Left ventricle myocardium superior (tissue), 1 donor: ENCODE measurements at regions not wholly inside any gene's neighbourhood (a gene's known extent, or its start where the extent isn't known, plus 50 kb on each side); places are given as distances from the start of the nearest gene placed in this dataset.

Experiments used
- ATAC-seq: fragments of 200-7000 bp; cut with Tn5 transposase; one replicate; pipeline ENCODE4 v1.9.1; 2020; ENCODE audit warnings: mild to moderate bottlenecking, moderate library complexity
- DNase-seq: peaks from one replicate; pipeline ENCODE4 v3.0.0-alpha.2; 2020
- intact Hi-C: fragments of 100-400 bp; cut with micrococcal nuclease; formaldehyde crosslinking; loops from one replicate; pipeline ENCODE4 v1.11.0; 2022
- donor health status: DM: no; HTN: yes; CAD: no; lungs with severe emphysema.

DNA sequence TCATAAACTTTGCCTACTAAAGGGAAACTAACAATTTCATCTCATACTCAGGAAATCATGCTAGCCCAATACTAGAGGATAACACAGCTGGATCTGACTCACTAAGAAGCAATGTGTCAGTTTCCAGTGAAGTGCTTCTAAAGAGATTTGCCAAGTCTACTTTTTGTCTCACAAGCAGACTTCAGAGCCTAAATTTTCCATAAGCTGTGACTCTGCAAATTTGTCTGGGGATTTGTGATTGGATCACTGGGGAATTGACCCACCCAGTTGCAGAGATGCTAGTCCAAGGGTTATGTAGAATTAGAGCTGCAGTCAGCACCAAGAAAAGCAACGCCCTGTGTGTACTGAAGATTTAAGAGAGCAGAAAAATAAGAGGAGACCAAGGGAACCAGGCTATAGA lies 647.1 kb downstream of the NTRK3 start:
- intact Hi-C loops, result no loop called here
- DNase-seq, result no peak
- ATAC-seq, result peak; percentile 84

GRCh38 chr15:87608238-87609028 lies 648.1 kb downstream of the NTRK3 start:
- intact Hi-C loops, result no loop called here
- DNase-seq, result no peak
- no peak for ATAC-seq

- intact Hi-C loops, result no loop called here
- DNase-seq (no peak), ATAC-seq (no peak)
Observed at GRCh38 chr15:87606971-87607370, 649.6 kb downstream of the NTRK3 start.

DNA sequence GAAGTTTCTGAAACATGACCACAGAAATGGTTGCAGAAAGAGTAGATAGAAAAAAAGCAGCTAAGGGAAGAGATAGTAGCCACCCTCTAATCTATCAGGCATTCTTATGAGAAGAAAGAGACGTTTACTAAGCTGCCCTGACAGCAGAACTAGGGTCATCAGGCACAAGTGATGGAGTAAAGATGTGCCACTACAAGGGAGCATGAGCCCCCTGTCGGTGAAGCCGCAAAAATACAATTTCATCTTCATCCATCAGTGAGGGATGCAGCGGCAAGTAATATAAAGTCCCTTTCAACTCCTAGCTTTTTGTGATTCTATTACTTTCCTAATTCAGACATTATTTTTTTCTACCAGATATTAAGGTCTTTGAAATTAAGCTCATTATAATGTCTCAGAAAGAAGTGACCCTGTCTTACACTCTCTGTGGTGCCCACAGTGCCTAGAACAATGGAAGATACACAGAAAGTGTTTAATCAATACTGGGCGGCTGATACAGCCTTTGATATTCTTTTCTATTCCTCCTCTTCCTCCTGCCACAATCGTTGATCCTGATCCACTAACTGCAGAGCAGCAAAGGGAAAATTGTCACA lies 651.6 kb downstream of the NTRK3 start:
- no peak for DNase-seq
- intact Hi-C loops, result no loop called here
- no peak for ATAC-seq

DNA sequence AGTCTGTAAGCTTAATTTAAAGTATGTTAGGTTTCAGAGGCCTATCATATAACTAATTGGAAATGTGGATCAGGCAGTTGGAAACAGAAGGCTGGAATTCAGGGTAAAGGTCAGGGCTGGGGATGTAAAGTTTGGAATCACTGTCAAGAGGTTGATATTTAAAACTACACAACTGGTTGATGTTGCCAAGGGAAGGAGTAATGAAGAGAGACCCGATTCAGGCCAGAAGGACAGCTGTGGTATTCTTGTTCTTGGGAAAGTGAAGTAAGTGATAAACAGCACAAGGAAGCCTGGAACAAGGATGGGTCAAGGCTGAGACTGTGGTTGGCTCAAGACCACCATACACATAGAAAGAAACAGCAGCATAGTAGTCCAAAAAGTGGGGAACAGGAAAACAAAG lies 654.2 kb downstream of the NTRK3 start:
- no peak for DNase-seq
- peak; percentile 27 for ATAC-seq
- intact Hi-C loops, result no loop called here

GRCh38 chr15:87599616-87600015 lies 656.9 kb downstream of the NTRK3 start:
- ATAC-seq (no peak), DNase-seq (no peak)
- intact Hi-C loops, result no loop called here

GRCh38 chr15:87597346-87598052 lies 659.0 kb downstream of the NTRK3 start:
- peak; percentile 46 for ATAC-seq
- DNase-seq, result no peak
- intact Hi-C loops, result no loop called here

GRCh38 chr15:87591582-87591981 lies 665.0 kb downstream of the NTRK3 start:
- intact Hi-C loops, result no loop called here
- ATAC-seq (no peak), DNase-seq (no peak)

GRCh38 chr15:87591042-87591441 lies 665.5 kb downstream of the NTRK3 start:
- intact Hi-C loops, result no loop called here
- ATAC-seq, result peak; percentile 76
- no peak for DNase-seq

DNA sequence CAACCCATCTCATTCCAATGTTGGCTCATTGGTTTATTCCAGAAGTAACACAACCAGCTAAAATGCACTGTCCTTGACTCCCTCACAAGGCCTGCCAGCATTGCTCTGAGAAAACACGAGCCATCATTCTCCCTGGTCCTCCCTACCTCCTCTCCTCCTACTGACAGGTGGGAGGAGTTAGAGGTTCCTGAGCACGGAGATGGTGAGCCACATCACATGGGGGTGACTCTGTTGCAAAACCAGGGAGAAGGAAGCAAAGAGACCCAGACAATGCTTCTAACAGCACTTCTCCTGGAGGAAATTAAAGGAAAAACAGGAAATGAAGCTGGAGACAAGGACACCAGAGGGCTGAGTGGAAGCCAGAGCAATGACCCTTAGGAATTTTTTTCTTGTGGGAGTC lies 667.4 kb downstream of the NTRK3 start:
- ATAC-seq (no peak), DNase-seq (no peak)
- intact Hi-C loops, result no loop called here

DNA sequence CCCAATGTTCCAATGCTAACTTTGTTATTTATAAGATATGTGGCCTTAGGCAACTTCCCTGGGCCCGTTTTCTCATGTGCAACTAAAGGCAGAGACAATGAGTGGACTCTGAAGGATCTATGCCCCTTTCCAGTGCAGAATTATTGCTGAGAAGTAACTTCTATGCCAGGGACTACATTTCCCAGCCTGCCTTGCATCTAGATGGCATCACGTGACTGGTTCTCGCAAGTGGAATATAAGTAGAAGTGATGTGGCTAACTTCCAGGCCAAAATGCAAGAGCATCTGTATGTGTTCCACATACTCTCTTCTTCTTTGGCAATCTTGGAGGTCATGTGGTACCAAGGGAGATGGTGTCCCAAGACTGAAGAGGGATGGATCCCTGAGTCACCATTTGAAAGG lies 674.4 kb downstream of the NTRK3 start:
- ATAC-seq (no peak), DNase-seq (no peak)
- intact Hi-C loops, result no loop called here

DNA sequence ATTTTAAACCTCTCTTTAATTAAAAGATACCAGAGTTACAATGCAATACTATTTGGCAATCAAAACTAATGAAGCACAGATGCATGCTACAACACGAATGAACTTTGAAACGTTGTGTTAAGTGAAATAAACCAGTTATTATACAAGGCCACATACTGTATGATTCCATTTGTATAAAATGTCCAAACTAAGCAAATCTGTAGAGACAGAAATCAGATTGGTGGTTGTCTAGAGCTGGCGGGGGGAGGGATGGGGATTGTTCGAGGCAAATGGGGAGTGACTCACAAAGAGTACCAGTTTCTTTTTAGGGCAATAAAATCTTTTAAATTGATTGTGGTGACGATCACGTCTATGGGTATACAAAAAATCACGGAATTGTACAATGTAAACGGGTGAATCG lies 677.0 kb downstream of the NTRK3 start:
- intact Hi-C loops, result no loop called here
- DNase-seq, result no peak
- no peak for ATAC-seq

DNA sequence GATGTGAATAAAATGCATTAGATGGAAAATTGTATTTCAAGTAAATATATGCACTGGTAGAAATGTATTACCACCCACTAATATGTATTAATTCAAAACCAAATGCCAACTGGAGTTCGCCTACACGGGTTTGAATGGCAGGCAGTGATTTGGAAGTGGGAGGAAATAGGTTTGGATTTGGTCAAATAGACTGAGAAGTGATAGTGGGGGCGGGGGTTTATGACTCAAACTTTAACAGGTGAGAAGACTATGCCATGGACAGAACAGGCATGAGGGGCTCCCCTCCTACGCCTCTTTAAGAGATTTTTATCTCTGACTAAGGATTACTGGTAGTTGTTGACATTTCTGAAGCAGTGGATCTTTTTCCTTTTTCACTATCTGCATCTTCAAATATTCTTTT lies 677.8 kb downstream of the NTRK3 start:
- intact Hi-C loops, result no loop called here
- DNase-seq (no peak), ATAC-seq (no peak)

DNA sequence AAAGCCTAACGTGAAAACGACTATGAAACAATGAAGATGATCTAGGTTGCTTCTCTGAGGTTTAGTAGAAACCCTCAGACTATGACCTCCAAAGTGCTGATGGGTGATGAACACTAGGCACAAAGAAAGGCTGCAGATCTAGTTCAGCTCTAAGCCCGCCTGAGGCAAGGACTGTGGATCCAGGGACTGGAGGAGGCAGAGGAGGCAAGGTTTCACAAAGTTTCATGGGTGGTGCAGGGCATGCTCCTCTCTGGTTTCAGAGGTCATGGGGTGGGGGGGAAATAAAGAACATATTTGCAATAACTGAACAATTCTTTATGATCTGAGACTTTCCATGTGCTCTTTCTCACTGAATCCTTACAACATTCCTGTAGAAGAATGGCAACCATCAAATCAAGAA lies 679.2 kb downstream of the NTRK3 start:
- no peak for ATAC-seq
- DNase-seq, result no peak
- intact Hi-C loops, result no loop called here

DNA sequence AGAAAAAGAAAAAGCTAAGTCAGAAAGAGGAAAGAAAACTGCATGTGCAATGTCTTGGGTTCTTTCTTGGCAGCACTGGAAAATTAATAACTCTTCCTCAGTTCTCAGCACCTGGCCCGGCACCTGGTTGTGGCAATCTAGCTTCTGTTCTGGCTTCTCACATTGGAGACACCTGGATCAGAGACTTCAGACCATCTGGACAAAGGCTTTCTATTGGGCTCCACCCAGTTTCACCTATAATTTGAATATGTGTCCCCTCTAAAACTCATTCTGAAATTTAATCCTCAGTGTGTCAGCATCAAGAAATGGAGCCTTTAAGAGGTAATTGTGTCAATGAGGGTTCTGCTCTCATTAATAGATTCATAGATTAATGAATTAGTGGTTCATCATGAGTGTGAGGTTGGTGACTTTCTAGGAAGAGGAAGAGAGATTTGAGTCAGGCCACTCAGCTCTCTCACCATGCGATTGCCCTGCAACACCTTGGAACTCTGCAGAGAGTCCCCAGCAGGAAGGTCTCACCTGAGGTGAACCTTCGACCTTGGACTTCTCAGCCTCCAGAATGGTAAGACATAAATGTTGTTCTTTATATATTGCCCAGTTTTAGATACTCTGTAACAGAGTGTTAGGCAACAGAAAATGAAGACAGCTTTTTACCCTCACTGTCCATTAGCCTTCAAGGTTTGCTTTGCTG lies 679.9 kb downstream of the NTRK3 start:
- DNase-seq, result no peak
- no peak for ATAC-seq
- intact Hi-C loops, result no loop called here

- ATAC-seq (no peak), DNase-seq (no peak)
- intact Hi-C loops, result no loop called here
Observed at GRCh38 chr15:87575896-87576473, 680.6 kb downstream of the NTRK3 start.

DNA sequence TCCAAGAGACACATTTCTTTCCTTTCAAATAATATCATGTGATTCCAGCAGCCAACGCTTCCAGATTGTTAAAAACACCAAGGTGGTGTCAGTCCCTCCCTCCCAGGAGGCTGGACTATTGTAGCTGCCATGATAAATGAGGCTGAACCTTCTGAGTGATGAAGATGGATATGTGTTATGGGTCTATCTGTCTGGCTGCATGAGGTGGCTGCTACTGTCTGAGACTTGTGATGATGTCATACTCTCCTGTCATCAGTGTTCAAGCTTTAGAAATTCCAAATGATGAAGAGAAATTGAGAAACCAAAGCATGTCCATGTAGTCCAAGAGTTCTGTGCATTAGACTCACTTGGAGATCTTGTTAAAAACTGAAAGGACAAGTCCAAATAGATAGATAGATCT lies 683.0 kb downstream of the NTRK3 start:
- intact Hi-C loops, result no loop called here
- no peak for ATAC-seq
- DNase-seq, result no peak

DNA sequence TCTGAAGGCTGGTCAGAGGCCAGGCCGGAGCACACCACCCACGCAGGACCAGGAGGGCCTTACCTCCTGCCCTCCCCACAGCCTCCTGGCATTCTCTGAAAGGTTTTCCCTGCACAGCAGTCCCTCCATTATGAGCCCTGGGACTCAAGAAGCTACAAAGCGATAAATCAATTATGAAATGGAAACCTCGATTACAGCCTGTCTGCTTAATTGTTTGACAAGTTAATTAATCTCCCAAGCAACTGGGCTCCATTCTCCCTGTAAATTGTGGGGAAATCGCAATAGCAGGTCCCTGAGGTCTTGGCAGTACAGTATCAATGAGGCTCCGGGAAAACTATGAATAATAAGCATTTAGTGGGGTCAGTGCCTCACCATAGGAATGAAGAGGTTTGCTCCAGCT lies 683.5 kb downstream of the NTRK3 start:
- intact Hi-C loops, result no loop called here
- no peak for ATAC-seq
- no peak for DNase-seq

DNA sequence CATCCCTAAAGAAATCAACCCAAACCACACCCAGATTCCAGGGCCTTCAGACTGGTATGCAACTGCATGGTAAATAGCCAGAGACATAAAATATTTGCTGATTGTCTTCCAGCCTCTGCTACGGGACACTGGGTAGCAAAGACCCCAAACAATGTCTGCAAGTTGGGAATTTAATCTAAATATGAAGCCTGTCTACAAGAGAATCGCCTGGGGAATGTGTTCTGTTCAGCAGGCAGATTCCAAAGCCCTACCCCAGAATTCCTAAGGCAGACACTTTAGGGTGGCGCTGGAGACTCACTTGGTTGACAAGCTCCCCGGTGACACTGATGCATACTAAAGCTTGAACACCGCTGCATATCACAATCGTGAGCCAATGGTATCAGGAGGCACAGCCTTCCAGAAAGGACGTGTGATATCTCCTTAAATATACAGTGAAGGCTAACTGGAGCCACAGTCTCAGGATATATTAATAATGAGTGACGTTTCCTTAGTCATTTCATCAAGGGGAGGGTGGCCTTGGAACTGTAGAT lies 684.1 kb downstream of the NTRK3 start:
- intact Hi-C loops, result no loop called here
- no peak for DNase-seq
- no peak for ATAC-seq

DNA sequence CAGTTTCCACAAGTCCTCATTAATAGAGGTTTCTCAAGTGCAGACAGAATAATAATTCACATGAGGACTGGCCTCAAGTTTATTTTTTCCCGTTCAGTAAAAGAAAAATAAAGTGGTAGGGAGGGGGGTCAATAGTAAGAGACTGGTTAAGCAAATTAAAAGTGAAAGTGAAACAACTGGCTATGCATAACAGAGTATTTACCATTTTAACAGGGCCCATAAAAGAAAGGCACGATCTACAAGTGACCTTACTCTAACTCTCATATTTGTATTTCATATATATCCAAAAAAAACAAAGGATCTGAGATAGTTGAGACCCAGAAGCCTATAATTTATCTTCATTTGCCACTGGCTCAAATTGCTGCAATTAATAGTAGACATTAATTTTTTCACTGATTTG lies 686.3 kb downstream of the NTRK3 start:
- DNase-seq, result no peak
- intact Hi-C loops, result no loop called here
- no peak for ATAC-seq
